ENCODE measurements at regions not wholly inside any gene's neighbourhood (a gene's known extent, or its start where the extent isn't known, plus 50 kb on each side); places are given as distances from the start of the nearest gene placed in this dataset.

DNA sequence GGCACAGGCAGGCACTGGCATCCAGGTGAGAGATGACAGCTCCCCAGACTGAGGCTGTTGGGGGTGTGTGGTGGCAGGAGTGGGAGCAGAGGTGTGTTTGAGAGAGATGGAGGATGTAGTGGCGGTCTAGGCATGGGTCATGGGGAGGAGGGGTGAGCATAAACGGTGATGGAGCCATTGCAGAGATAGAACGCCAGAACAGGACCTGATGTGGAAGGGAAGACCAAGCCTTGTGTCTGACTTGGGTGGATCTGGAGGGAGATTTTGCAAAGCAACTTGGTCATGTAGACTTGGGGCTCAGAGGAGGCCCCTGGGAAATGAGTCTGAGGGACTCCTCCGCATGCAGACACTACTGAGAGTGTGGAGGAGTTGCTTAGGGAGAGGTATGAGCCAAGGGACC is 50.0 kb upstream of the CLDN5 start:
- no peaks in the 10 kb centered on the region for H3K4me1 ChIP-seq
- no peaks in the 10 kb centered on the region for H3K9me3 ChIP-seq
- DNase-seq, result no peak
- no peak overlapping the region for H3K27ac ChIP-seq
- no peak for TF ChIP-seq POLR2A (IDR thresholded peaks at IDR 0.05)
- TF ChIP-seq, protein P1, sequence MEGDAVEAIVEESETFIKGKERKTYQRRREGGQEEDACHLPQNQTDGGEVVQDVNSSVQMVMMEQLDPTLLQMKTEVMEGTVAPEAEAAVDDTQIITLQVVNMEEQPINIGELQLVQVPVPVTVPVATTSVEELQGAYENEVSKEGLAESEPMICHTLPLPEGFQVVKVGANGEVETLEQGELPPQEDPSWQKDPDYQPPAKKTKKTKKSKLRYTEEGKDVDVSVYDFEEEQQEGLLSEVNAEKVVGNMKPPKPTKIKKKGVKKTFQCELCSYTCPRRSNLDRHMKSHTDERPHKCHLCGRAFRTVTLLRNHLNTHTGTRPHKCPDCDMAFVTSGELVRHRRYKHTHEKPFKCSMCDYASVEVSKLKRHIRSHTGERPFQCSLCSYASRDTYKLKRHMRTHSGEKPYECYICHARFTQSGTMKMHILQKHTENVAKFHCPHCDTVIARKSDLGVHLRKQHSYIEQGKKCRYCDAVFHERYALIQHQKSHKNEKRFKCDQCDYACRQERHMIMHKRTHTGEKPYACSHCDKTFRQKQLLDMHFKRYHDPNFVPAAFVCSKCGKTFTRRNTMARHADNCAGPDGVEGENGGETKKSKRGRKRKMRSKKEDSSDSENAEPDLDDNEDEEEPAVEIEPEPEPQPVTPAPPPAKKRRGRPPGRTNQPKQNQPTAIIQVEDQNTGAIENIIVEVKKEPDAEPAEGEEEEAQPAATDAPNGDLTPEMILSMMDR (IDR thresholded peaks at IDR 0.05), result no peak
- no peaks in the 10 kb centered on the region for H3K36me3 ChIP-seq (ENCODE audit: low read depth, missing control alignments)
- H3K4me3 ChIP-seq, result no peak overlapping the region
- intact Hi-C loops (cut with DNase I; ENCODE audit: low total_unique reads), result no loop called here
- 92% methylated on average over 4 of the region's 4 CpGs for WGBS, 2 donors
- no peaks in the 10 kb centered on the region for H3K27me3 ChIP-seq

DNA sequence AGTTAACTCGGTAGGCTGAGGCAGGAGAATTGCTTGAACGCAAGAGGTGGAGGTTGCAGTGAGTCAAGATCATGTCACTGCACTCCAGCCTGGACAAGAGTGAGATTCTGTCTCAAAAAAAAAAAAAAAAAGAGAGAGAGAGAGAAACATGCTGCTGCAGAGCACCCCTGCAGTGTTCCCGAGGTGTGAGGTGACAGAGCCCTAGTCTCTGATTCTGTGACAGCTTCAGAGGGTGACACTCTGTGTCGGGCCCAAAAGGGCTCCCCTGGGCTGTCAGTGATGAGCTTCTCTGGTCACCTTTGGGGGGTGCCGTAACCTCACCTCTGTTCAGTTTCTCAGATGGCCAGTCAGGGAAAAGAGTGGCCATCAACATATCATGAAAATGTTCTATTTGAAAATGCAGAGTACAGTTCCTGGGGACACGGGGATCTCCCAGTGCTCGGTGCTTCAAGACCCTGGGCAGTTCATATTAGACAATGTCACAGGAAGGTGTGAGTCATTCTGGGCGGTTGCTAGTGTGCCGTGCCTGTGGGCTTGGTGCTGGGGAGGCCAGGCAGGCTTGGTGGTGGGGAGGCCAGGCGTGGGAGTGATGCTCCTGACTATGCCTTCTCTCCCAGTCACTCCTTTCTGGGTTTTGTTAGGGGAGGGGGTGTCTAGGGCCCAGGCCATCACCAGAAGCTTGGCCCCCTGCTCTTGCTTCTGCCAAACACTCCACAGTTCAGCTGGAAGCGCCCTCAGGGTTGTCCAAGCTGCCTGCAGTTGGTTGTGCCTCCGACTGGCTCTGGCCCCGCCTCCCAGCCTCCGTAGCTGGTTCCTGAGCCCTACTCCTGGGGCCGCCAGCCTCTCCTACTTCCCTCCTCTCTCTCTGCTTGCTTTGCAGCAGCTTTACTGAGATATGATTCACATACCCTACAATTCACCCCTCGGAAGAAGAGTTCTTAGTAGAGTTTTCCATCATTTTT is 52.5 kb upstream of the CLDN5 start:
- intact Hi-C loops (cut with DNase I; ENCODE audit: low total_unique reads), result no loop called here

DNA sequence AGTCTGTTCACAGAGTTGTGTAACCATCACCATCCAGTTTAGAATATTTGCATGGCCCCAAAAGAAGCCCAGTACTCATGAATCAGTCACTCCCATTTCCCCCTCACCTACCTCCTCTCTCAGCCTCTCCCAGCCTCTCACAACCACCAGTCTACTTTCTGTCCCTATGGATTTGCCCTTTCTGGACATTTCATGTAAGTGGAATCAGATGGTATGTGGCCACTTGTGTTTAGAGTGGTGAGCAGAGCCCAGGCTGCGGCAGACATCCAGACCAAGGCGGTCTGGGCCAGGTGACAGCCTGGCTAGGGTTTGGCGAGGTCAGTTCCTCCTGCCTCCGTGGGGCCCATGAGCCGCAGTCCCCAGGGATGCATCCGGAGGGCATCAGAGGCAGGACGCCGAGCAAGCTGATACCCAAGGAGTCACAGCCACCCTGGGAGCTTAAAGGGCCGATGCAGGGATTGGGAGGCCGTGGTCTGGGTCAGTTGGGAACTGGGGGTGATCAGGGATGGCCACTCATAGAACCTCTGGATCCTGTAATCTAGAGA is 53.3 kb upstream of the CLDN5 start:
- H3K27ac ChIP-seq, result no peak overlapping the region
- WGBS, 2 donors, result 79 to 93% methylated on average over 5 to 10 of the region's 10 CpGs
- intact Hi-C loops (cut with DNase I; ENCODE audit: low total_unique reads), result no loop called here

More for the DNA sequence above, 52.5 kb upstream of the CLDN5 start:
- Histone ChIP-seq H3K27ac (no peak overlapping the region), H3K9me3 (no peaks in the 10 kb centered on the region), H3K4me1 (no peaks in the 10 kb centered on the region), H3K27me3 (no peaks in the 10 kb centered on the region), H3K4me3 (no peak overlapping the region), H3K36me3 (ENCODE audit: low read depth, missing control alignments) (no peaks in the 10 kb centered on the region)
- no peak for DNase-seq
- 60 to 70% methylated on average over 15 to 16 of the region's 16 CpGs for WGBS, 2 donors
- no peak for TF ChIP-seq POLR2A (IDR thresholded peaks at IDR 0.05)
- TF ChIP-seq, protein P1 (IDR thresholded peaks at IDR 0.05), result no peak

DNA sequence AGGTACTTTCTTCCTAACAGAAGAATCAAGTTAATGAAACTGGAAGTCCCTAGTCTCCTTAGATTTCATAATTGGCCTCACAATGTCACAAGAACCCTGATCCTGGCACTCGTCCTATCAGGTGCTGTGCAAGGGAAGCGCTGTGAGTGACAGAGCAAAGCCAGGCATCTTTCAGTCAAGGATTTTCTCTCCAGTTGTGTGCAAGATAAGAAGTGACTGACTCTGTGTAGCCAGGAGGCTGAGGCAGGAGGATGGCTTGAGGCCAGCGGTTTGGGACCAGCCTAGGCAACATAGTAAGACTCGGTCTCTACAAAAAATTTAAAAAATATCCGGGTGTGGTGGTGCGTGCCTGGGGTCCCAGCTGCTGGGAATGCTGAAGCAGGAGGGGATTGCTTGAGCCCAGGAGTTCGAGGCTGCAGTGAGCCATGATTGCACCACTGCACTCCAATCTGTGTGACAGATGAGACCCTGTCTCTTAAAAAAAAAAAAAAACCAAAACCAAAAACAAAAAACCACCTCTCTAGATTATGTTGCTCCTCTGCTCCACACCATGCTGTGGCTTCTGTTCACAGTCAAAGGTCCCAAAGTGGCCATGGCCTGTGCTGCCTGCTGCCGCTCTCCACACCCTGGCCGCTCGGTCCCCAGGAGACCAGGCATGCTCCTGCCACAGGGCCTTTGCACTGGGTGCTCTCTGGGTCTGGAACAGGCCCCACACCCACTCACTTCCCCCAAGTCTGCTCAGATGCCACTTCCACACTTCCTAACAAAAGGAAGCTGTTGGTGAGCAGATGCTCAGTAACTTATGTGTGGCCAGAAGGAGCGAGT is 54.2 kb upstream of the CLDN5 start:
- no peak for DNase-seq
- intact Hi-C loops (cut with DNase I; ENCODE audit: low total_unique reads), result no loop called here
- Histone ChIP-seq H3K4me1 (no peaks in the 10 kb centered on the region), H3K4me3 (no peak overlapping the region), H3K36me3 (ENCODE audit: low read depth, missing control alignments) (no peaks in the 10 kb centered on the region), H3K27ac (no peak overlapping the region), H3K9me3 (no peaks in the 10 kb centered on the region), H3K27me3 (no peaks in the 10 kb centered on the region)
- TF ChIP-seq POLR2A (IDR thresholded peaks at IDR 0.05), result no peak
- TF ChIP-seq, protein P1 (IDR thresholded peaks at IDR 0.05), result no peak
- WGBS, 2 donors, result 89 to 90% methylated on average over 11 of the region's 11 CpGs

More for the DNA sequence above, 53.3 kb upstream of the CLDN5 start:
- Histone ChIP-seq H3K4me1 (no peaks in the 10 kb centered on the region), H3K4me3 (no peak overlapping the region), H3K9me3 (no peaks in the 10 kb centered on the region), H3K36me3 (ENCODE audit: low read depth, missing control alignments) (no peaks in the 10 kb centered on the region), H3K27me3 (no peaks in the 10 kb centered on the region)
- TF ChIP-seq, protein P1 (IDR thresholded peaks at IDR 0.05), result no peak
- no peak for TF ChIP-seq POLR2A (IDR thresholded peaks at IDR 0.05)
- DNase-seq, result no peak
